ENCODE measurements at regions not wholly inside any gene's neighbourhood (a gene's known extent, or its start where the extent isn't known, plus 50 kb on each side); places are given as distances from the start of the nearest gene placed in this dataset.

DNA sequence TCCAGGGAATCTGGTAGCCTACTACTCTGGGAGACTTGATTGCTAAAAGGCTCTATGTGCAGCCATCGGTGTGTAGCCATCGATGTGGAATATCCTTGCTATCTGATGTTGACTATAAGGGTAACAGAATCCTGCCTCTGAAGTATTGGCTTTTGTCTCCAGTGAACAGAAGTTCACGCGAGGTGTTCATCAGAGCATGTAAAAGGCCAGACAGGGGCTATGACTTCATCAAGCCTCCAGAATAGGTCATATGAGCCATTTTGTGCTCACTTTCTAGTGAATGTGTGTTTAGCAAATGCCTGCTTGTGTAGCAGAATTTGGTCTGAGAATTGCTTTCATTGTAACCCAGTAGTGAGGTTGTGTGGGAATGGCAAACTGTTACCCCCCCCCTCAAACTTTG lies 66.8 kb upstream of the RAD23B start:
- DNase-seq = peak in 1 of 2 donors; percentile 3
- H2BK120ac ChIP-seq (ENCODE audit: insufficient read depth, low read length, poor library complexity) = no peak overlapping the region
- peaks cover 26% of the 10 kb centered on the region for H3K79me1 ChIP-seq (ENCODE audit: low read length)
- no CpG with 5 or more reads among the region's 4 CpGs for WGBS (ENCODE audit: extremely low coverage, insufficient coverage, insufficient read length)
- no peak overlapping the region for H4K8ac ChIP-seq (ENCODE audit: low read depth, low read length)
- H3K4ac ChIP-seq (ENCODE audit: low read depth, low read length) = no peak overlapping the region
- no peak overlapping the region for H2AK5ac ChIP-seq (ENCODE audit: low read length)
- H3K27ac ChIP-seq (ENCODE audit: low read depth, low read length) = no peak overlapping the region
- H3K9ac ChIP-seq (ENCODE audit: low read length) = no peak overlapping the region
- H2BK12ac ChIP-seq (ENCODE audit: low read length) = peak overlapping the region; percentile 87
- H3K23ac ChIP-seq (ENCODE audit: low read length) = no peak overlapping the region
- H2BK5ac ChIP-seq (ENCODE audit: low read depth, low read length, poor library complexity) = peak overlapping the region; percentile 33
- peak overlapping the region; percentile 35 for H4K91ac ChIP-seq (ENCODE audit: low read depth, low read length)
- no peak overlapping the region for H3K18ac ChIP-seq (ENCODE audit: low read length)
- no peak overlapping the region for H4K12ac ChIP-seq (ENCODE audit: low read depth, low read length)
- no peak overlapping the region for H2AFZ ChIP-seq (ENCODE audit: insufficient read depth, low read length, poor library complexity)
- peak overlapping the region; percentile 73 for H3K14ac ChIP-seq (ENCODE audit: low read length)
- peaks cover 10 to 17% of the 10 kb centered on the region in 2 experiments for H3K4me1 ChIP-seq (ENCODE audit: control insufficient read depth in 1 of 2, insufficient read depth in 2 of 2, low read length in 2 of 2)
- no peaks in the 10 kb centered on the region for H3K9me3 ChIP-seq (ENCODE audit: insufficient read depth, low read depth, low read length)
- H3K4me3 ChIP-seq (ENCODE audit: low read depth, low read length) = no peak overlapping the region
- H3K27me3 ChIP-seq (ENCODE audit: insufficient read depth, low read length) = no peaks in the 10 kb centered on the region
- H3K36me3 ChIP-seq (ENCODE audit: control insufficient read depth in 1 of 2, insufficient read depth in 2 of 2, low read length in 2 of 2) = no peaks in the 10 kb centered on the region
- no peaks in the 10 kb centered on the region for H3K79me2 ChIP-seq (ENCODE audit: control insufficient read depth, insufficient read depth, low read length, poor library complexity)
- H3K4me2 ChIP-seq (ENCODE audit: low read length) = no peak overlapping the region

DNA sequence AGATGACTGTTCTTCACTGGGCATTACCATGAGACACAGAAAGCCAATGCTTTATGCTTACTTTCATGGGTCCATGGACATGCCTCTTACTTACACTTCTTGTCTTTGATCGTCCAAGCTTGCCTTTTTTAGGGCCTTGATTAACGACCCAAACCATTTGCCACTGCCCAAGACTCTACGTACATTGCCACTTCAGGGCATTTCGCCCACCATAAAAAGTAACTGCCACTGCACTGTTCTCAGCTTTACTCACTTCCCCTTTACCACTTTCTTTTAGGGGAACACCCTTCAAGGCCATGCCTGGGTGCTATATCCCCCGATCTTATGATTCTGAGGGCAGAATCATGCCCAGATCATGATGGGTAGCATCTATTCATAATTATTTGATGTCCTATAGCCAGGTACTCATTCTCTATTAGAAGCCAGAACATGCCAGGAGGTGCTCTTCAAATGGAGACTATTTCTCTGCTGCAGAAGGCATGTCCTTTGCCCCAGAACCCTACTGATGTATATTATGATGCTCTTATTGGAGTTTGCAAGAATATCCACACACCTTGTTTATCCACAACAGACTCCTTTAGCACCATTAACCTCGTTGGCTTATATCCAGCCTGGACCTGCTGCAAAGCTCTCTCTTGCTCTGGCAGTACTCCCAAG lies 64.1 kb upstream of the RAD23B start:
- Histone ChIP-seq H3K4me1 (ENCODE audit: control insufficient read depth in 1 of 2, insufficient read depth in 2 of 2, low read length in 2 of 2) (peaks cover 4 to 8% of the 10 kb centered on the region in 2 experiments), H4K12ac (ENCODE audit: low read depth, low read length) (no peak overlapping the region), H3K23ac (ENCODE audit: low read length) (no peak overlapping the region), H3K36me3 (ENCODE audit: control insufficient read depth in 1 of 2, insufficient read depth in 2 of 2, low read length in 2 of 2) (no peaks in the 10 kb centered on the region), H3K4ac (ENCODE audit: low read depth, low read length) (no peak overlapping the region), H3K4me3 (ENCODE audit: low read depth, low read length) (no peak overlapping the region), H3K27me3 (ENCODE audit: insufficient read depth, low read length) (no peaks in the 10 kb centered on the region), H3K9ac (ENCODE audit: low read length) (no peak overlapping the region), H3K4me2 (ENCODE audit: low read length) (no peak overlapping the region), H2AFZ (ENCODE audit: insufficient read depth, low read length, poor library complexity) (no peak overlapping the region), H3K18ac (ENCODE audit: low read length) (no peak overlapping the region), H3K79me2 (ENCODE audit: control insufficient read depth, insufficient read depth, low read length, poor library complexity) (no peaks in the 10 kb centered on the region), H2BK120ac (ENCODE audit: insufficient read depth, low read length, poor library complexity) (no peak overlapping the region), H3K27ac (ENCODE audit: low read depth, low read length) (no peak overlapping the region), H2AK5ac (ENCODE audit: low read length) (no peak overlapping the region), H2BK5ac (ENCODE audit: low read depth, low read length, poor library complexity) (no peak overlapping the region), H4K91ac (ENCODE audit: low read depth, low read length) (no peak overlapping the region), H3K9me3 (ENCODE audit: insufficient read depth, low read depth, low read length) (no peaks in the 10 kb centered on the region), H4K8ac (ENCODE audit: low read depth, low read length) (no peak overlapping the region), H3K79me1 (ENCODE audit: low read length) (peaks cover 17% of the 10 kb centered on the region), H3K14ac (ENCODE audit: low read length) (no peak overlapping the region), H2BK12ac (ENCODE audit: low read length) (no peak overlapping the region)
- DNase-seq = no peak
- no CpG with 5 or more reads among the region's 6 CpGs for WGBS (ENCODE audit: extremely low coverage, insufficient coverage, insufficient read length)

DNA sequence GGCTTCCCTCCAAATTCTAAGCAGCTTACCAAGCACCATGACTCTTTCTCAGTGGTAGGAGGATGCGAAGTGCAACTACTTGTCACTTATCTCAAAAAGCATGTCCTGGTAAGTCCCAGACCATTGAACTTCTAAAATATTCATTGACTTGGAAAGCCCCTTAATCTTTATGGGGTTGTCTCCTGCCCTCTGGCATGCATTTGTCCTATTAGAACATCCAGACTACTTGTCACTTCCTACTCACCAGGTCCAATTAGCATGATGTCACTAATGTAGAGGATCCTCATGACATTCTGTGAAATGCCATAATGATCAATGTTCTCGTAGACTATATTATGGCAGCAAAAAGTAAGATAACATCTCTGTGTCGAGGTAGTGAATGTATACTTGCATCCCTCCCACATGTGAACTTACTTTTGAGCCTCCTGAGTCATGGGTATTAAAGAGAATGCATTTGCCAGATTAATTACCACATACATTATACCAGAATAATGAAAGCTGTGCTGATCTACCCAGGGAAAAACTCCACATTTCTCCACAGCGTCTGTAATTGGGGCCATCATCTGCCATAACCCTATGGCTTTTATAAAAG lies 63.5 kb upstream of the RAD23B start:
- Histone ChIP-seq H3K36me3 (ENCODE audit: control insufficient read depth in 1 of 2, insufficient read depth in 2 of 2, low read length in 2 of 2) (no peaks in the 10 kb centered on the region), H3K79me1 (ENCODE audit: low read length) (peaks cover 15% of the 10 kb centered on the region), H4K91ac (ENCODE audit: low read depth, low read length) (no peak overlapping the region), H3K27ac (ENCODE audit: low read depth, low read length) (no peak overlapping the region), H2AK5ac (ENCODE audit: low read length) (no peak overlapping the region), H3K4me3 (ENCODE audit: low read depth, low read length) (no peak overlapping the region), H3K9ac (ENCODE audit: low read length) (no peak overlapping the region), H3K18ac (ENCODE audit: low read length) (no peak overlapping the region), H3K79me2 (ENCODE audit: control insufficient read depth, insufficient read depth, low read length, poor library complexity) (no peaks in the 10 kb centered on the region), H4K8ac (ENCODE audit: low read depth, low read length) (no peak overlapping the region), H2AFZ (ENCODE audit: insufficient read depth, low read length, poor library complexity) (no peak overlapping the region), H3K9me3 (ENCODE audit: insufficient read depth, low read depth, low read length) (no peaks in the 10 kb centered on the region), H4K12ac (ENCODE audit: low read depth, low read length) (no peak overlapping the region), H3K27me3 (ENCODE audit: insufficient read depth, low read length) (no peaks in the 10 kb centered on the region), H2BK120ac (ENCODE audit: insufficient read depth, low read length, poor library complexity) (no peak overlapping the region), H3K14ac (ENCODE audit: low read length) (no peak overlapping the region), H3K4me2 (ENCODE audit: low read length) (no peak overlapping the region), H3K4me1 (ENCODE audit: control insufficient read depth in 1 of 2, insufficient read depth in 2 of 2, low read length in 2 of 2) (peaks cover 2 to 8% of the 10 kb centered on the region in 2 experiments), H2BK5ac (ENCODE audit: low read depth, low read length, poor library complexity) (no peak overlapping the region), H3K23ac (ENCODE audit: low read length) (no peak overlapping the region), H3K4ac (ENCODE audit: low read depth, low read length) (no peak overlapping the region), H2BK12ac (ENCODE audit: low read length) (no peak overlapping the region)
- no CpG with 5 or more reads among the region's 4 CpGs for WGBS (ENCODE audit: extremely low coverage, insufficient coverage, insufficient read length)
- DNase-seq = no peak

DNA sequence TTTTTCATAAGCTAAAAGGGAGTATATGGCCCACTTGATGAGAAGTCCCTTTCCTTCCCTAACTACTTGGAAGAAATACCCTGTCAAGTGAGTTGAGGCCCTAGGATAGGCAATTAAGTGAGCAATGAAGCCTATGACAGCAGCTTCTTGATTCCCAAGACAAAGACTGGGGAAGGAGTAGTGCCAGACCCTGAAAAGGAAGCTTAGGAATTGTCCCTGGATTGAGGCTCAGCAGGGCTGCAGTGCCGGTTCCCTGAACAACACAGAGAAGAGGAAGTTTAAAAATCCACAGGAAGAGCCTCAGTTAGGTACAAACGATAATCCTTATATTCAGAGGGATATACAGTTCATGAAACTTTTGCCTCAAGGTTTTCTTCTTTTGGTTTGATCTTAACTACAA lies 61.8 kb upstream of the RAD23B start:
- H3K36me3 ChIP-seq (ENCODE audit: control insufficient read depth in 1 of 2, insufficient read depth in 2 of 2, low read length in 2 of 2) = no peaks in the 10 kb centered on the region
- no peak overlapping the region for H2AFZ ChIP-seq (ENCODE audit: insufficient read depth, low read length, poor library complexity)
- no peaks in the 10 kb centered on the region for H3K9me3 ChIP-seq (ENCODE audit: insufficient read depth, low read depth, low read length)
- H3K4ac ChIP-seq (ENCODE audit: low read depth, low read length) = no peak overlapping the region
- H2BK12ac ChIP-seq (ENCODE audit: low read length) = no peak overlapping the region
- H2AK5ac ChIP-seq (ENCODE audit: low read length) = no peak overlapping the region
- no peak overlapping the region for H4K91ac ChIP-seq (ENCODE audit: low read depth, low read length)
- no peak overlapping the region for H4K12ac ChIP-seq (ENCODE audit: low read depth, low read length)
- H3K23ac ChIP-seq (ENCODE audit: low read length) = no peak overlapping the region
- no peak overlapping the region for H3K18ac ChIP-seq (ENCODE audit: low read length)
- no CpG with 5 or more reads among the region's 2 CpGs for WGBS (ENCODE audit: extremely low coverage, insufficient coverage, insufficient read length)
- H3K79me2 ChIP-seq (ENCODE audit: control insufficient read depth, insufficient read depth, low read length, poor library complexity) = no peaks in the 10 kb centered on the region
- H3K27me3 ChIP-seq (ENCODE audit: insufficient read depth, low read length) = no peaks in the 10 kb centered on the region
- no peak overlapping the region for H4K8ac ChIP-seq (ENCODE audit: low read depth, low read length)
- H3K14ac ChIP-seq (ENCODE audit: low read length) = no peak overlapping the region
- DNase-seq = no peak
- peak overlapping the region; percentile 87 for H3K27ac ChIP-seq (ENCODE audit: low read depth, low read length)
- peaks cover 2 to 6% of the 10 kb centered on the region in 2 experiments for H3K4me1 ChIP-seq (ENCODE audit: control insufficient read depth in 1 of 2, insufficient read depth in 2 of 2, low read length in 2 of 2)
- peaks cover 14% of the 10 kb centered on the region for H3K79me1 ChIP-seq (ENCODE audit: low read length)
- H3K4me3 ChIP-seq (ENCODE audit: low read depth, low read length) = no peak overlapping the region
- H3K4me2 ChIP-seq (ENCODE audit: low read length) = no peak overlapping the region
- H2BK5ac ChIP-seq (ENCODE audit: low read depth, low read length, poor library complexity) = peak overlapping the region; percentile 53
- H2BK120ac ChIP-seq (ENCODE audit: insufficient read depth, low read length, poor library complexity) = peak overlapping the region; percentile 41
- H3K9ac ChIP-seq (ENCODE audit: low read length) = no peak overlapping the region
